Smooth muscle cell (in vitro differentiated cells): ENCODE measurements at regions not wholly inside any gene's neighbourhood (a gene's known extent, or its start where the extent isn't known, plus 50 kb on each side); places are given as distances from the start of the nearest gene placed in this dataset.

Source experiments
- DNase-seq: peaks from one replicate; lab custom pipeline; 2025; ENCODE audit not compliant: unreplicated experiment; lab: John Stamatoyannopoulos, UW
- H2AFZ ChIP-seq: fragments of 200-600 bp; sonication (generic); 2 replicates; pipeline ENCODE4 v1.6.0; 2016; ENCODE audit warnings: antibody characterized with exemption, low read depth, mild to moderate bottlenecking
- H3F3A ChIP-seq: fragments of 200-600 bp; sonication (generic); 2 replicates; pipeline ENCODE4 v1.6.0; 2017; ENCODE audit warnings: antibody characterized with exemption, low read depth
- H3K27ac ChIP-seq: fragments of 200-600 bp; sonication (generic); 2 replicates; pipeline ENCODE4 v1.5.1; 2016; ENCODE audit warnings: low read depth, mild to moderate bottlenecking
- H3K27me3 ChIP-seq: fragments of 200-600 bp; sonication (generic); 2 replicates; pipeline ENCODE4 v1.6.1; 2016; ENCODE audit warnings: low read depth, mild to moderate bottlenecking
- H3K36me3 ChIP-seq: fragments of 200-600 bp; sonication (generic); 2 replicates; pipeline ENCODE4 v1.5.1; 2016; ENCODE audit warnings: low read depth
- H3K4me1 ChIP-seq: fragments of 200-600 bp; sonication (generic); 2 replicates; pipeline ENCODE4 v1.5.1; 2016; ENCODE audit warnings: low read depth
- H3K4me2 ChIP-seq: fragments of 200-600 bp; sonication (generic); 2 replicates; pipeline ENCODE4 v1.6.0; 2016; ENCODE audit warnings: mild to moderate bottlenecking
- H3K4me3 ChIP-seq: fragments of 200-600 bp; sonication (generic); 2 replicates; pipeline ENCODE4 v1.5.1; 2016; ENCODE audit warnings: mild to moderate bottlenecking
- H3K79me2 ChIP-seq: fragments of 200-600 bp; sonication (generic); 2 replicates; pipeline ENCODE4 v1.6.0; 2016; ENCODE audit warnings: low read depth, mild to moderate bottlenecking
- H3K9ac ChIP-seq: fragments of 200-600 bp; sonication (generic); 2 replicates; pipeline ENCODE4 v1.6.0; 2016; ENCODE audit warnings: low read depth
- H3K9me3 ChIP-seq: fragments of 200-600 bp; sonication (generic); replicated peaks from 2 replicates; pipeline ENCODE4 v1.5.1; 2016; ENCODE audit warnings: low read depth
- H4K20me1 ChIP-seq: fragments of 200-600 bp; sonication (generic); 2 replicates; pipeline ENCODE4 v1.6.0; 2016; ENCODE audit warnings: low read depth
- CTCF ChIP-seq: fragments of 200-600 bp; sonication (generic); IDR thresholded peaks from 2 replicates; pipeline ENCODE4 v1.5.1; 2017; ENCODE audit warnings: borderline replicate concordance, mild to moderate bottlenecking, antibody characterized with exemption; ENCODE audit not compliant: insufficient read depth, poor library complexity, severe bottlenecking
- WGBS: methylation state at CpG from one replicate; pipeline ENCODE4 v1.1.7; 2016; ENCODE audit warnings: low lambda C conversion rate; 5-methylcytosine and 5-hydroxymethylcytosine counted together

GRCh38 chr9:135265931-135266330 is 178.5 kb downstream of the OLFM1 start:
- DNase-seq = no peak
- H4K20me1 ChIP-seq = no peaks in the 10 kb centered on the region
- H3K4me1 ChIP-seq = peaks cover 6% of the 10 kb centered on the region
- no peaks in the 10 kb centered on the region for H3K9me3 ChIP-seq
- H3K27me3 ChIP-seq = peaks cover 4% of the 10 kb centered on the region
- no peak overlapping the region for H3K4me2 ChIP-seq
- no peak for TF ChIP-seq CTCF
- no peaks in the 10 kb centered on the region for H3K36me3 ChIP-seq
- H2AFZ ChIP-seq = no peak overlapping the region
- H3K4me3 ChIP-seq = no peak overlapping the region
- no peak overlapping the region for H3K27ac ChIP-seq
- no peaks in the 10 kb centered on the region for H3F3A ChIP-seq
- no peak overlapping the region for H3K9ac ChIP-seq
- no peaks in the 10 kb centered on the region for H3K79me2 ChIP-seq
- 84% methylated on average over 10 of the region's 10 CpGs for WGBS

GRCh38 chr9:135267191-135267809 is 179.8 kb downstream of the OLFM1 start:
- no peak overlapping the region for H3K9ac ChIP-seq
- no peaks in the 10 kb centered on the region for H3F3A ChIP-seq
- H3K4me3 ChIP-seq = no peak overlapping the region
- H3K4me2 ChIP-seq = no peak overlapping the region
- no peak overlapping the region for H2AFZ ChIP-seq
- H3K27me3 ChIP-seq = no peaks in the 10 kb centered on the region
- no peaks in the 10 kb centered on the region for H3K79me2 ChIP-seq
- no peaks in the 10 kb centered on the region for H4K20me1 ChIP-seq
- no peak for DNase-seq
- H3K27ac ChIP-seq = no peak overlapping the region
- 92% methylated on average over 19 of the region's 19 CpGs for WGBS
- H3K9me3 ChIP-seq = no peaks in the 10 kb centered on the region
- H3K4me1 ChIP-seq = peaks cover 6% of the 10 kb centered on the region
- H3K36me3 ChIP-seq = no peaks in the 10 kb centered on the region
- TF ChIP-seq CTCF = no peak

GRCh38 chr9:135268031-135268430 is 180.6 kb downstream of the OLFM1 start:
- DNase-seq = no peak
- Histone ChIP-seq H2AFZ (no peak overlapping the region), H3K36me3 (no peaks in the 10 kb centered on the region), H3K9me3 (no peaks in the 10 kb centered on the region), H3K27ac (no peak overlapping the region), H3K9ac (no peak overlapping the region), H3K4me3 (no peak overlapping the region), H3F3A (no peaks in the 10 kb centered on the region), H3K4me2 (no peak overlapping the region), H3K4me1 (peaks cover 6% of the 10 kb centered on the region), H3K27me3 (no peaks in the 10 kb centered on the region), H3K79me2 (no peaks in the 10 kb centered on the region), H4K20me1 (no peaks in the 10 kb centered on the region)
- WGBS = 80% methylated on average over 12 of the region's 12 CpGs
- no peak for TF ChIP-seq CTCF

GRCh38 chr9:135268981-135269380 is 181.5 kb downstream of the OLFM1 start:
- Histone ChIP-seq H3K27me3 (no peaks in the 10 kb centered on the region), H4K20me1 (no peaks in the 10 kb centered on the region), H3K4me3 (no peak overlapping the region), H3K9ac (no peak overlapping the region), H3K36me3 (no peaks in the 10 kb centered on the region), H3K4me1 (peaks cover 6% of the 10 kb centered on the region), H3F3A (no peaks in the 10 kb centered on the region), H3K27ac (no peak overlapping the region), H3K9me3 (no peaks in the 10 kb centered on the region), H2AFZ (no peak overlapping the region), H3K4me2 (no peak overlapping the region), H3K79me2 (no peaks in the 10 kb centered on the region)
- no peak for DNase-seq
- WGBS = 93% methylated on average over 6 of the region's 6 CpGs
- TF ChIP-seq CTCF = no peak
